ENCODE measurements at regions not wholly inside any gene's neighbourhood (a gene's known extent, or its start where the extent isn't known, plus 50 kb on each side); places are given as distances from the start of the nearest gene placed in this dataset.

DNA sequence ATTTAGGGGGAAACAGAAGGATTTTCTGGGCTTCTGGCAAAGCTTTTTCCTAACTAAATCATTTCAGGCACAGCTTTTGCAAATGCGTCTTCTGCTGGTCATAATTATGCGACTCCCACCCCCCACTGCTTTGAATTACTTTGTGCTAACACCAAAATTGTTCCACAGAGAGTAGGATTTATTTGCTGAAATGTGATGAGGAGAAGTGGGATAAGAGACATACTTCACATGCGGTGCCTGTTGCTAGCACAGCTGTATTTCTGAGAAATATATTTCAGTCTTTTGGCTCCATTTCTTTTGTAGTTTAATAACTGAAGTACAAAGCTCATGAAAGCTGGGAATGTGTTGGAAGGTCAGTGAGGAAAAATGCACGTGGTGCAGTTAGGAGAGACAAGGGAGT lies 83.2 kb upstream of the TAS2R1 start:
- Histone ChIP-seq H4K20me1 (ENCODE audit: insufficient read depth) (no peaks in the 10 kb centered on the region), H3K27me3 (ENCODE audit: insufficient read depth, low read depth) (no peaks in the 10 kb centered on the region), H3K9me3 (ENCODE audit: insufficient read depth, low read depth) (peaks cover 5% of the 10 kb centered on the region; the same call in 1 of the 2 replicates), H3K79me2 (ENCODE audit: low read depth) (no peaks in the 10 kb centered on the region), H3K4me1 (replicated peaks; ENCODE audit: insufficient read depth) (peaks cover 14% of the 10 kb centered on the region), H3K4me3 (no peak overlapping the region), H3K27ac (no peak overlapping the region), H3K9me2 (ENCODE audit: insufficient read depth) (no peaks in the 10 kb centered on the region; the same call in 1 of the 2 replicates), H3K4me2 (no peak overlapping the region), H3F3A (ENCODE audit: insufficient read depth, low read depth) (peaks cover 13% of the 10 kb centered on the region; the same call in 1 of the 2 replicates), H2AFZ (no peak overlapping the region), H3K36me3 (ENCODE audit: low read depth) (no peaks in the 10 kb centered on the region)
- ChIA-PET POLR2A (ENCODE audit: unreplicated experiment) (no interaction called here), CTCF (no interaction called here)
- DNase-seq: no peak
- no TSS peak for BruUV-seq (replicated peaks)
- intact Hi-C loops (cut with micrococcal nuclease; ENCODE audit: unreplicated experiment): no loop called here
- TF ChIP-seq CTCF (conservative IDR thresholded peaks at IDR 0.05): no peak
- TF ChIP-seq EZH2 (IDR thresholded peaks at IDR 0.05; ENCODE audit: low read depth): no peak

DNA sequence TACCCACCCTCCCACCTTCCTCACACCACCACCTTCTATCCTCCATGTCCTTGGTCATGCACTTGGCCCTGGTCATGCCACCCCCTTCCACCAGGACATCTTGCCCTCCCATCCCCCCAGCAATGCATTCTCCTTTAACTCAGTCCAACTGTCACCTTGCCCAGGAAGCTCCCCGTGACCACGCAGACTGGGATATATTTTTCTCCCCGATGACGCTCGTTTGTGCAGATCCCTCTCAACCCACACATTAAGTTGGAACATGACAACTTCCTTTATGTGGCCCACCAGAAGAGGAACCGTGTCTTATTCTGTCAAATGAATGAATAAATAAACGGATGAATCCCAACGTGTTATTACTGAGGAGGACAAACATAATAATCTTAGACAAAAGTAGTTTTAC lies 82.8 kb upstream of the TAS2R1 start:
- CTCF ChIA-PET: no interaction called here
- Histone ChIP-seq H3K27me3 (ENCODE audit: insufficient read depth, low read depth) (no peaks in the 10 kb centered on the region), H3K27ac (no peak overlapping the region), H3F3A (ENCODE audit: insufficient read depth, low read depth) (peaks cover 13% of the 10 kb centered on the region; the same call in 1 of the 2 replicates), H2AFZ (no peak overlapping the region), H3K9me2 (ENCODE audit: insufficient read depth) (no peaks in the 10 kb centered on the region; the same call in 1 of the 2 replicates), H3K36me3 (ENCODE audit: low read depth) (no peaks in the 10 kb centered on the region), H4K20me1 (ENCODE audit: insufficient read depth) (no peaks in the 10 kb centered on the region), H3K79me2 (ENCODE audit: low read depth) (no peaks in the 10 kb centered on the region), H3K9me3 (ENCODE audit: insufficient read depth, low read depth) (peaks cover 5% of the 10 kb centered on the region; the same call in 1 of the 2 replicates), H3K4me2 (no peak overlapping the region), H3K4me3 (no peak overlapping the region), H3K4me1 (replicated peaks; ENCODE audit: insufficient read depth) (peaks cover 14% of the 10 kb centered on the region)
- intact Hi-C loops (cut with micrococcal nuclease; ENCODE audit: unreplicated experiment): no loop called here
- DNase-seq: no peak
- no TSS peak for BruUV-seq (replicated peaks)
- POLR2A ChIA-PET (ENCODE audit: unreplicated experiment): no interaction called here
- no peak for TF ChIP-seq EZH2 (IDR thresholded peaks at IDR 0.05; ENCODE audit: low read depth)
- TF ChIP-seq CTCF (conservative IDR thresholded peaks at IDR 0.05): no peak

- Histone ChIP-seq H3K4me3 (no peak overlapping the region), H3K27ac (peak overlapping the region; percentile 6; the same call in 1 of the 2 replicates), H3K9me3 (ENCODE audit: insufficient read depth, low read depth) (peaks cover 5% of the 10 kb centered on the region; the same call in 1 of the 2 replicates), H3K4me2 (peak overlapping the region; percentile 39), H3K4me1 (replicated peaks; ENCODE audit: insufficient read depth) (peaks cover 14% of the 10 kb centered on the region), H3K36me3 (ENCODE audit: low read depth) (no peaks in the 10 kb centered on the region), H3K79me2 (ENCODE audit: low read depth) (no peaks in the 10 kb centered on the region), H3K9me2 (ENCODE audit: insufficient read depth) (no peaks in the 10 kb centered on the region; the same call in 1 of the 2 replicates), H4K20me1 (ENCODE audit: insufficient read depth) (no peaks in the 10 kb centered on the region), H2AFZ (peak overlapping the region; percentile 59; the same call in 1 of the 2 replicates), H3F3A (ENCODE audit: insufficient read depth, low read depth) (peaks cover 13% of the 10 kb centered on the region; the same call in 1 of the 2 replicates), H3K27me3 (ENCODE audit: insufficient read depth, low read depth) (no peaks in the 10 kb centered on the region)
- no peak for TF ChIP-seq EZH2 (IDR thresholded peaks at IDR 0.05; ENCODE audit: low read depth)
- TF ChIP-seq CTCF (conservative IDR thresholded peaks at IDR 0.05): no peak
- intact Hi-C loops (cut with micrococcal nuclease; ENCODE audit: unreplicated experiment): no loop called here
- POLR2A ChIA-PET (ENCODE audit: unreplicated experiment): no interaction called here
- CTCF ChIA-PET: no interaction called here
- DNase-seq: peak in 1 of 2 experiments; percentile 88
- no TSS peak for BruUV-seq (replicated peaks)
Measured at GRCh38 chr5:9712506-9712905, 82.4 kb upstream of the TAS2R1 start.
